ENCODE measurements at regions not wholly inside any gene's neighbourhood (a gene's known extent, or its start where the extent isn't known, plus 50 kb on each side); places are given as distances from the start of the nearest gene placed in this dataset.
"Not testable (repeated sequence)": the region's sequence is repeated elsewhere in the genome, so short reads cannot be mapped to it uniquely, and the experiment has no call there.

DNA sequence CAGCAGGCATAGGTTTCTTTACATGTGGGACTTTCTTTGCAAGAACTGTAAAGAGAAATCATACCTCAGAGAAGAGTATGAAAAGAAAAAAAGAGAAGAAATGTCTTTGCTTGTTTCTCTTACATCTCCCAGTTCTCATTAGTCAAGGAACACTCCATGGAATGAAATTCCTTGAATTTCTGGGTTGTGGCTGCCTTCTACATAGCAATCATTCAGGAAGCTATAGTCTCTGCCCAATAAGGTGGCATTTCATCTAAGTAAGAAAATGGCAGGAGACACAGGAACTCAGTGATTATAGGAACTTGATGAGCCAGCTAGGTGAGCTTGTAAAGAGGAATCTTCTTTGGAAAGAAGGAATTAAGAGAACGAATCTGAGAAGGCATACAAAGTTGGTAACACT lies 197.0 kb upstream of the FKBP1C start:
- WGBS, 4 donors: 50 to 60% (median 51%) methylated on average over 1 of the region's 1 CpG
- no peaks in the 10 kb centered on the region for H3K36me3 ChIP-seq
- no peak for ATAC-seq
- TF ChIP-seq POLR2A (IDR thresholded peaks at IDR 0.05): no peak
- TF ChIP-seq, protein P1, sequence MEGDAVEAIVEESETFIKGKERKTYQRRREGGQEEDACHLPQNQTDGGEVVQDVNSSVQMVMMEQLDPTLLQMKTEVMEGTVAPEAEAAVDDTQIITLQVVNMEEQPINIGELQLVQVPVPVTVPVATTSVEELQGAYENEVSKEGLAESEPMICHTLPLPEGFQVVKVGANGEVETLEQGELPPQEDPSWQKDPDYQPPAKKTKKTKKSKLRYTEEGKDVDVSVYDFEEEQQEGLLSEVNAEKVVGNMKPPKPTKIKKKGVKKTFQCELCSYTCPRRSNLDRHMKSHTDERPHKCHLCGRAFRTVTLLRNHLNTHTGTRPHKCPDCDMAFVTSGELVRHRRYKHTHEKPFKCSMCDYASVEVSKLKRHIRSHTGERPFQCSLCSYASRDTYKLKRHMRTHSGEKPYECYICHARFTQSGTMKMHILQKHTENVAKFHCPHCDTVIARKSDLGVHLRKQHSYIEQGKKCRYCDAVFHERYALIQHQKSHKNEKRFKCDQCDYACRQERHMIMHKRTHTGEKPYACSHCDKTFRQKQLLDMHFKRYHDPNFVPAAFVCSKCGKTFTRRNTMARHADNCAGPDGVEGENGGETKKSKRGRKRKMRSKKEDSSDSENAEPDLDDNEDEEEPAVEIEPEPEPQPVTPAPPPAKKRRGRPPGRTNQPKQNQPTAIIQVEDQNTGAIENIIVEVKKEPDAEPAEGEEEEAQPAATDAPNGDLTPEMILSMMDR (IDR thresholded peaks at IDR 0.05): no peak
- H3K27me3 ChIP-seq: no peaks in the 10 kb centered on the region
- peaks cover 0 to 6% (median 0%) of the 10 kb centered on the region in 12 donors for H3K9me3 ChIP-seq
- no peak overlapping the region for H3K27ac ChIP-seq
- intact Hi-C loops (cut with DNase I): no loop called here
- no peaks in the 10 kb centered on the region for H3K4me1 ChIP-seq
- no peak overlapping the region for H3K4me3 ChIP-seq
- DNase-seq: no peak

DNA sequence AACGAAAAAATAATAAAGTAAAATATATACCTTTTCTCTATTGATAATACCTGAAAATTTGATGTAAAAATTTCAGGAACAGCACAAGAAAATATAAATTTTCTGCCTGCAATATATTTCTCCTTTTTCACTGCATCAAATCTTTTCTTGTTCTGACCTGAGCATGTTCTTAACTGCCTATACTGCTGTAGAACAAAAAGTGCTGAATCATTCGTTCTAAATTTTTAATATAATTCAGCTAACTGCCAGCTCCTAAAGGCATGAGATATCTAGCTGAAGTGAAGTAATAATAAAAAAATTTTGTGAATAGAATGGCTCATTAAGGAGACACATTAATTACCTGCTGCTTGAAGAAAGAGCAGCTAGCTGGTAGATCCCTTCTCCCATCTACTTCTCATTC lies 188.6 kb upstream of the FKBP1C start:
- ATAC-seq (no peak), DNase-seq (no peak)
- Histone ChIP-seq H3K27me3 (no peaks in the 10 kb centered on the region), H3K27ac (no peak overlapping the region), H3K4me1 (no peaks in the 10 kb centered on the region), H3K4me3 (no peak overlapping the region), H3K9me3 (no peaks in the 10 kb centered on the region), H3K36me3 (no peaks in the 10 kb centered on the region)
- intact Hi-C loops (cut with DNase I): no loop called here
- 38 to 70% (median 51%) methylated on average over 2 of the region's 2 CpGs for WGBS, 4 donors
- TF ChIP-seq, protein P1 (IDR thresholded peaks at IDR 0.05): no peak
- TF ChIP-seq POLR2A (IDR thresholded peaks at IDR 0.05): no peak

DNA sequence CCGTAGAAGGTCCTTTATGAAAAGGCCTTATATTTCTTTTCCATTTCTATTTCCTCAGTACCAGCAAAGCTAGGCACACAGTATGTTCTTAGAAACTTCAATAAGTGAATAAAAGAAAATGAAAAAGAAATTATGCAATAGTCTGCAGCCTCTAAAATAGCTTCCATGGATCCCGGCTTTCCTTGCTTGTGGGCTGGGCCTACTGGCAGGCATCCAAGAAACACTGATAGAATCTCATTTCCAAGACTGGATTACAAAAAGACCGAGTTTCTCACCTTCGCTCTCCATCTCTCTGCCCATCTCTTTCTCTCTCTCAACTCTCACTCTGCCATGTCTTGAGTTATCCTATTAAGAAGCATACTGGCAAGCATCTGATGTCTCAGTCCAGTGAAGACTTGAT lies 187.5 kb upstream of the FKBP1C start:
- Histone ChIP-seq H3K9me3 (no peaks in the 10 kb centered on the region), H3K27ac (no peak overlapping the region), H3K4me1 (no peaks in the 10 kb centered on the region), H3K4me3 (no peak overlapping the region), H3K27me3 (no peaks in the 10 kb centered on the region), H3K36me3 (no peaks in the 10 kb centered on the region)
- WGBS, 4 donors: 38 to 56% (median 45%) methylated on average over 4 of the region's 4 CpGs
- ATAC-seq: no peak
- TF ChIP-seq POLR2A (IDR thresholded peaks at IDR 0.05): no peak
- TF ChIP-seq, protein P1 (IDR thresholded peaks at IDR 0.05): no peak
- intact Hi-C loops (cut with DNase I): no loop called here
- no peak for DNase-seq

DNA sequence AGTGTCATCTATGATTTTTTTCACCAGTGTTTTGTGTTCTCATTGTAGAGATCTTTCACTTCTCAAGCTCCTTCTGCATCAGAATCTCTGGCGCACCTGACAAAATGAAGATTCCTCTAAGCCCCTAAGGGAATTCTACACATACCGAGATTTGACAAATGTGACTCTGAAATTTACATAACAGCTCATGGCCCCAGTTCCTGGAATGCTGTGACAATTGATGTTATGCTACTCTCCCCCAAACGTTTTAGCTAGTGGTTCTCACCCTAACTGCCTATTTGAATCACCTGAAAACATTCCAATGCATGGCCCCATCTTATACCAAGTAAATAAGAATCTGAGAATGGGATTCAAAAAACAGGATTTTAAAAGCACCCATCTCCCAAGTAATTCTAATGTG lies 162.1 kb upstream of the FKBP1C start:
- DNase-seq: no peak
- Histone ChIP-seq H3K4me1 (no peaks in the 10 kb centered on the region), H3K4me3 (no peak overlapping the region), H3K27me3 (no peaks in the 10 kb centered on the region), H3K27ac (no peak overlapping the region), H3K36me3 (no peaks in the 10 kb centered on the region), H3K9me3 (peaks cover 0 to 6% (median 0%) of the 10 kb centered on the region in 12 donors)
- intact Hi-C loops (cut with DNase I): no loop called here
- TF ChIP-seq POLR2A (IDR thresholded peaks at IDR 0.05): no peak
- TF ChIP-seq, protein P1 (IDR thresholded peaks at IDR 0.05): no peak
- WGBS, 4 donors: 61 to 66% (median 63%) methylated on average over 3 of the region's 3 CpGs
- ATAC-seq: no peak

DNA sequence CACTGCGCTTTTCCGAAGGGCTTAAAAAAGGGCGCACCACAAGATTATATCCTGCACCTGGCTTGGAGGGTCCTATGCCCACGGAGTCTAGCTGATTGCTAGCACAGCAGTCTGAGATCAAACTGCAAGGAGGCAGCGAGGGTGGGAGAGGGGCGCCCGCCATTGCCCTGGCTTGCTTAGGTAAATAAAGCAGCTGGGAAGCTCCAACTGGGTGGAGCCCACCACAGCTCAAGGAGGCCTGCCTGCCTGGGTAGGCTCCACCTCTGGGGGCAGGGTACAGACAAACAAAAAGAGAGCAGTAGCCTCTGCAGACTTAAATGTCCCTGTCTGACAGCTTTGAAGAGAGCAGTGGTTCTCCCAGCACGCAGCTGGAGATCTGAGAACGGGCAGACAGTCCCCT lies 158.1 kb upstream of the FKBP1C start:
- H3K27me3 ChIP-seq; H3K4me1 ChIP-seq; H3K4me3 ChIP-seq; ATAC-seq; H3K36me3 ChIP-seq; intact Hi-C loops (cut with DNase I); H3K27ac ChIP-seq; H3K9me3 ChIP-seq; DNase-seq: not testable (repeated sequence)
- 76 to 89% (median 81%) methylated on average over 7 to 9 of the region's 9 CpGs for WGBS, 4 donors
